HG02623 (cell line): ENCODE measurements at regions not wholly inside any gene's neighbourhood (a gene's known extent, or its start where the extent isn't known, plus 50 kb on each side); places are given as distances from the start of the nearest gene placed in this dataset.

Experiments
- ATAC-seq: cut with Tn5 transposase; IDR thresholded peaks from one replicate; pipeline ENCODE4 v1.9.1; 2021; ENCODE audit warnings: moderate library complexity; ENCODE audit not compliant: unreplicated experiment

DNA sequence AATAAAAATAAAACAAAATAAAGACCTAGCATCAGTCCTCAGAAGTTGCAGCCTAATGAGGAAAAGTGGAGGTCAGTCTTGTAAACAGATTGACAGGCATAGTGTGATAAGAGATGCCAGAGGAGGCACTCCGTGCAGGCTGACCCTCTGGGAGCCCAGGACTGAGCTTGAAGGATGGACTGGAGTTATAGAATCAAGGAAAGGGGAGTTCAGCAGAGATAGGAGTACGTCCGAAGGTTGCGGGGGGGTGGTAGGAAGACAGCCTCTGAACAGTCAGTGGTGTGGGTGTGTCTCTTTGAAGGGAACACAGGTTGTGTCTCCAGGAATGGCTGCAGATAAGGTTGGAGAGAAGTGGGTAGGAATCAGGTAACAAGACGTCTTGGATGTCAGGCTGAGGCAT, 126.1 kb upstream of the CPEB4 start:
- ATAC-seq = no peak

DNA sequence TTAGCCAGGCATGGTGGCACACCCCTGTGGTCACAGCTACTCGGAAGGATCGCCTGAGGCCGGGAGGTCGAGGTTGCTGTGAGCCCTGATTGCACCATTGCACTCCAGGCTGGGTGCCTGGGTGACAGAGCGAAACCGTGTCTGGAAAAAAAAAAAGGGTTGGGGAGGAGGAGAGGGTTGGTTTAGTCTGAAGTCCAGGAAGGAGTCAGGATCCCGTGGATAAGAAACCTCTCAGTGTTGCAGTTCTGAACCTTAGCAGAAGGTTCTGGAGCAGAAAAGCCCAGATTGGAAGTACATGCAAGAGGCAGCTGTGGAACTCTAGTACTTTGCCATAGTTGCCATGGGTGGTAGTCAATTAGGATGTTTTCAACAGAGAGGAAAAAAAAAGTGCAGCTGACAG, 125.2 kb upstream of the CPEB4 start:
- ATAC-seq = no peak

DNA sequence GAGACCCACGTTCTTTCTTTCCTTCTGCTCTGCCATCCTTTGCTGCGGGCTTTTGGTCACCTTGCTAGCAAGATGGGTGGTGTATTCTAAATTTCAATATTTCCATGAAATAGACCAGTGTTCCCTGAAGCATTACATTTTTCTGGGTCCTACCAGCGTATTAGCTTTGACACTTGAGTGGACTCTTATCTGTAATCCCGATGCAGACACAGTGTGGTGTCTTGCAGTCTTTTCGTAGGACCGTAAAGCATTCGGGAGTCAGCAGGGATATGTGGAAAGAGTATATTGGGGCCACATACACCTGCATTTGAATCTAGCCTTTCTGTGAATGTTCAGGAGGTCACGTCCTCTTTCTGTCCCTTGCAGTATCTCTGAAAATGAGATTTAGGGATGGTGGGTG, 124.7 kb upstream of the CPEB4 start:
- no peak for ATAC-seq

DNA sequence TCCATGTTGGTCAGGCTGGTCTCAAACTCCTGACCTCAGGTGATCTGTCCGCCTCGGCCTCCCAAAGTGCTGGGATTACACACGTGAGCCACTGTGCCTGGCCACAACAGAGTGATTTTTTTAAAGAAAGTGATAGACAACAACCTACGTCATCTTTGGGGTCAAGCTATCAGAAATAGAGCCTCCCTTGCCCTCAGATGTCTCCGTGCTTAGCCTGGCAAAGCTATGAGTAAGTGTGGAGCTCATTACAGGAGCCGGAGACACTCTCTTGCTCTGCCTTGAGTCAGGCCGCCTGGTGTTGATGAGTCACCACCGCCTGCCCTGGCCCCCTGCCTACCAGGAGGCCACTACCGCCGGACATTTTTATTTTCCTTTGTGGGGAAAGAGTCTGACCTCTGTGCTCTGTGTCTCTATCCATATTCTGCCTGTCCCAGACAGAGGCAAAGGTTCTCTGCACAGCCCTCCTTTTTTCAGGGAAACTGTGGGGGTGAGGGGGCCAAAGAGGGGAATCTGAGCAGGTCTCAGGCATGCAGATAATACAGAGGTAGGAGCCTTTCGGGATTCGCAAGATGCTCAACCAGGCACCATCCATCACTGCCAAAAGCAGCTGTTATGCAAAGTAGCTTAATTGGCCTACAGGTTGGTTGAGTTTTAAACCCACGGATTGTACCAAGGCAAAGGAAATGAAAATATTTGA, 123.7 kb upstream of the CPEB4 start:
- ATAC-seq = no peak

DNA sequence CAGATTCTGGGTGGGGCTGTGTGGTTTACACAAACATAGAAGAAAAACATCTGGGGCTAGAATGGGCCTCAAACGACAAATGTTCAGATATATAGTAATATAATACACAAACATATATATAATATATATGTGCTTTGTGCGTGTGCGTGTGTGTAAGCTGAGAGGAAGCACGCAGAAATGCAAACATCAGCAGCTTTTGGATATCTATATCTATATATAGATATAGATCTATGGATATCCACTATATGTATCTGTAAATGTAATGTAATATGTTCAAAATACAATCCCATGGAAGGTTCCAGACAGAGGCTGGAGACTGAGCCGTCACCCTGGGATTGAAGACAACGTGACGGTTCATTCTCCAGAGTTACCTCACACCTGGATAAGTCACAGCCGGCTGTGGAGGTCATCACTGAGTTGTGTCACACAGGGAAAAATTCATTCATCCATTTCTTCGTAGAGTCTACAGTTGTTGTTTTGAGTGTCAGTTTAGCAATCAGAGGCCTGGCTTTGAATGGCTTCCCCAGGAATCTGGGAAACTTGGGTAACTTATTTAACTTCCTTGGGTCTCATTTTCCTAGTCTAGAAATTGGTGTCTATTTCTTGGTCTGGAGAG, 123.0 kb upstream of the CPEB4 start:
- ATAC-seq = no peak

DNA sequence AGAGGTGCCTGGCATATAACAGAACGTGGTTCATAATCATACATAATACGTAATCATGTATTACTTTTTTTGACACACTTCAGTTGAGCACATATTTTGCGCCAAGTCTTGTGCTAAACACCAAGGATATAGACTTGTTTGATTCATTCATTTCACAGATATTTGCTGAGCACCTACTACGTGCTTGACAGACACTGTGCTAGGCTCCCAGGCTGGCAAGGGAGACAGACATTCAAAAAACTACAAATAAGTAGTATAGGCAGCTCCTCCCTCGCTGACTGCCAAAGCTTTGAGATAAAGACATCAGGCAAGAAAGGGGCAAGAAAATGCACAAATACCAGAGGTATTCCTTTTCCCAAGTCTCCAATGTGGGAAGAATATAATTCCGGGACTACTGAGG, 122.5 kb upstream of the CPEB4 start:
- ATAC-seq = no peak

DNA sequence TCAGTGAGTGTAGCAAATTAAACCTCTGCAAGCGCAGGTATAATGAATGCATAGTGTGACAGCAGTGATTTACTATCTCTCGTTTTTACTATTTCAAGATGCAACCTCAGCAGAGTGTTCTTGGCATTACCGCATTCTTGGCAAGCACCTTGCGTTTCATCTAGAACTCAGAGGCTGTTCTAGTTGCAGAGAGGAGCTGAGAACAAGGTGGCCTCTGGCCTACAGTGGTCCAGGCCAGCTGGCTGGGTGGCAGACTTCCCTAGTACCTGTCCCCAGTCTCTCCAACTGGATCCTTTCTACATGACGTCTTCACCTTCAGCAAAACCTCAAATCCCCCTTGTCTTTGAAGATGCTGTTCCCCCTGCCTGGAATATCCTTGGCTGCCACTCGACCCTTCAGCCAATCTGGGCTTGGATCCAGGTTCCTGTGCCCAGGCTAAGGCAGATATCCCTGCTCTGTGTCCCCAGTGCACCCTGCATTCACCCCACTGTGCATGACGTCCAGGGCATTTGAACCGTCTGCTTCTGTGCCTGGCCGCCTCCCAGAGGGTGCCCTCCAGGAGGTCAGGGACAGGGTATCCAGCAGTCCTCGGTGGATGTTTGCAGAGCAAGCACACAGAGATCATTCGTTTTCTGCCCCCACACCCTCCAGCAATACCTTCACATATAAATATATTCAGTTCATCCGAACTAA, 120.4 kb upstream of the CPEB4 start:
- ATAC-seq = no peak

DNA sequence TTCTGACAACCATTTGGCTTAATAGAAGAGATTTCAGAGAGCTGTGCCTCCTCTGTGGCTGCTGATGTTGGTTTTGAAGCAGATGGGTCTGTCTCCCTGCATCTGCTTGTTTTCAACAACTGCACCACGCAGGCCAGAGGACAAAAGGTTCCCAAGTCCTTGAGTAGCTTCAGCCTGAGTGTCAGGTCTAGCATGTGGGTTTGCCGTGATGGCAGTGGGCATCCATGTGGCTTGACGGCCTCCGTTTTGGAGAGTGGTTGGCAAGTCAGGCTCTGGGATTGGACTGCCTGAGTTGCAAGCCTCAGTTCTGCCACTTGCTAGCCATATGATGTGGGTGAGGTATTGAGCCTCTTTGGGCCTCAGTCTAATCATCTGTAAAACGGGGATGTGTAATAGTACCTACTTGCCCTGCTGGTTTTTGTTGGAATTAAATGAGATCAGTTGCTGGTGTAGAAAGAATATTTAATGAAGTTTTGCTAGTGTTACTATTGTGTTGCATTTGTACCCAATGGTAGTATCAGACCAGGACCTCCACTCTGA, 119.8 kb upstream of the CPEB4 start:
- ATAC-seq = no peak

DNA sequence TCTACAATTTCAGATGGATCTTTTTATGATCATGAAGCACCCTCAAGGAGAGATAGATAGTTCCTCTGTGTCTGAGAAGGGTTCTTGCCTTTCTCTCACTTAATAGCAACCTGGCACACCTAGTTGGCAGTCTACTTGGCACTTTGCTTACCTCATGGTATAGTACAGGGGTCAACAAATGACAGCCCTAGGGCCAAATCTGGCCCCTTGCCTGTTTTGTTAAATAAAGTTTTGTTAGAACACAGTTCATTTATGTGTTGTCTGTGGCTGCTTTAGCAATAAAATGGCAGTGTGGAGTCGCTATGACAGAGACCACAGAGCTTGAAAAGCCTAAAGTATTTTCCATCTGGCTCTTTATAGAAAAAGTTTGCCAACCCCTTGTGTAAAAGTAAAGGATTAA, 119.3 kb upstream of the CPEB4 start:
- ATAC-seq = no peak

DNA sequence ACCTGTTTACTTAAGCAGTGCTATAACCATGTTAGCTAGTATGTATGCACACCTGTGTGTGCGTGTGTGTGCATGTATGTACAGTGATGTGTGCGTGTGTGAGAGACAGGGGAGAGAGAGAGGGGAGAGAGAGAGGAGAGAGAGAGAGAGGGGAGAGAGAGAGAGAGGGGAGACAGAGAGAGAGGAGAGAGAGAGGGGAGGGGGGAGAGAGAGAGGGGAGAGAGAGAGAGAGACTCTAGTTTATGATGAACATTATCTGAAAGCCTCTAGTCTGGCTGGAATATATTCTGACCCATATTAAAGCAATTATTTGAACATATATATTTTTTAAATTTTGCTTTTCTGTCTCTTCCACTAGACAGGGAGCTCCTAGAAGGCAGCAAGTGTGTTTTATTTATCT, 117.5 kb upstream of the CPEB4 start:
- no peak for ATAC-seq

DNA sequence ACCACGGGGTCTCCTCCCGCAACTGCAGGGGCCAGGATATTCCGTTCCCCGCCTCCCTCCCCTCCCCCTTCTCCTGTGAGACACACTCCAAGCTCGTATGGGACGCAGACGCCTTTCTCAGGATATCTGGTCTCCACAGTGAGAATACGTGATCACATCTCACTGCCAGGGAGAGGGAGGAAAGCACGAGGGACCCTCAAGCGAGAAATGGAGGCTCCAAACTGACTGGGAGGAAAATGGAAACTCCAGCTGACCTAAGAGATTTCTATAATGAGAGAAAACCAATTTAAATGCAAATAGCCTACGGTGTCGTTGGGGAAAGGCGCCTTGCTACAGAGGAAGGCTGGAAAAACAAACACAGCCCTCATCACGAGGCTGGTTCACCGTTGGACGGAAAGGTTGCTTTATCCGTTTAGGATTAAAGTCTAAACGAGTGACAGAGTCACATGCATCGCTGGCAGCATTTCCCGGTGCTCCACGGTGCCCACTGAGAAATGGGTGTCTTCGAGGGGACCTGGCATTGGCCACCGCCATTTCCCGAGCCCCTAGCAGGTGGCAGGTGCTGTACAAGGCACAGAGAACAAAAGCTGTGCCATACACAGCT, 116.9 kb upstream of the CPEB4 start:
- ATAC-seq = no peak

DNA sequence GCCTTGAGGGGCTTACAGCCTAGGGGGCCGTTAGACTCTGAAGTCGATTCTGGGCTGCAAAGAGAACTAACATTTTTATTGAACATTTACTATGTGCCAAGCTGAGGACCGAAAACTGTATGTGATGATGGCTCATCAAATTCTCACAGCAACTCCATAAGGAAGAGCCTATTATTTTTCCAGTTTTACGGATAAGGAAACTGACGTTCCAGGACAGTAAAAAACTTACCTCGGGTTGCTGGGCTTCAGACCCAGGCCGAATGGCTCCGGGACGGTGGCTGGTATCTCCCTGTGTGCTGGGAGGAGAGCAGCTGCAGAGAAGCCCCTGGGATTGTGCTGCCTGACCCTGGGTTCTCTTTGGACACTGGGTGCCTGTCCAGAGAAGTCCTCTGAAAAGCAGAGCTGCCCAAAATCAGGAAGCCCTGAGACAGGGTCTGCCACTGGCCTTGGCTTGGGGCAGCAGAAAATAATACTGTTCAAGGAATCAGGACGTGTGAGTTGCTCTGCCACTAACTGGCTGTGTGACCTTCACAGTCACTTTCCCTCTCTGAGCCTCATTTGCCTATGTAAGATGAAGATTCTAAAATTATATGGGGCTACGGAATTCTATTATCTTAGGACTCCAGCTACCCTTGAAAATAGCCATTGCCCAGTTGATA, 116.3 kb upstream of the CPEB4 start:
- ATAC-seq = no peak

DNA sequence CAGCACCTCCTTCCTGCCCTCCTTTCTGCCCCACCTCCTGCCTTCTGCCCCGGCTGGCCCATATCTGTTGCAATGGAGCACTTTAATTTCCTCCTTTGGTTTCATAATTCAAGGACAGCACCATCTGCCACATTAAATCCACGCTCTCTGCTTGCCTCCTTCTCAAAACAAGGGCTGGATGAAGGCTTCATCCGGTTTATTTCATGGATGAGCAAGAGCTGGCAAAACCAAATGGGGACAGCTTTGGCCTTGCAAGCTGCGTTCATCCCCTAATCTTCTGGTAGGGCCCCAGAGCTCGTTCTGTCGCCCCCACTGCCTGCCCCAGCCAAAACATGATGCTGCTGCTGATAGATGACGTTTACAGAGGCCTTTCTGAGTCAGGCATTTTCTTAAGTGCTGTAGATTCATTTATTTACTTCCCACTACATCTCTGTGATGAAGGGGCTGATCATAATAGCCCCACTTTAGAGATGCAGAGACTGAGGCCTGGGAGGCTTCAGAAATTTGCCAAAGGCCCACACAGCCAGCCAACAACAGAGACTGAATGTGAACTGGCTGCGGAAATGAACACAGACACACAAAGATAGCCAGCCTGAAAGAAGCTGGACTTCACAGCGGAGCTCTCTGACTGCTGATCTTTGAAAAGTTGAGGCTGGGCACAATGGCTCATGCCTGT, 115.6 kb upstream of the CPEB4 start:
- no peak for ATAC-seq

DNA sequence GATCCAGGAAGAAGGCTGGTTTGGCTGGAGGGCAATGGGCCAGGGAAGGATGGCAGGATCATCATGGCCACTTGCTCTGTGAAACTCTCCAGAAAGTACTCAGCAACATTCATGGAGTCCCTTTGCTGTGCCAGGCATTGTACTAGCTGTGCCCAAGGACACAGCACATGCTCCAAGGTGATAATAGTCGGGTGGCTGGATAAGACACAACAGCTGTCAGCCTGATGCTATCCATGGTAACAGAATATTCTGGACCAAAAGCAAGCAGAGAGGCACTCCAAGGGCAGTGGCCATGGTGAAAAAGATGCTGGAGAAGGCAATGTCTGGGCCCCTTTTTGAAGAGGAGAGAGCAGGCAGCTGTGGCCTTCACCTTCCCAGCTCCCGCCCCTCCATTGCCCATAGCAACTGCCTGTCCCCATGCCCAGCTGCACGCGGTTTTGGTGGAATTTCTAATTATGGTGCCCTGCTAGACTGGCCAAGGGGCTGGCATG, 113.8 kb upstream of the CPEB4 start:
- ATAC-seq = no peak

DNA sequence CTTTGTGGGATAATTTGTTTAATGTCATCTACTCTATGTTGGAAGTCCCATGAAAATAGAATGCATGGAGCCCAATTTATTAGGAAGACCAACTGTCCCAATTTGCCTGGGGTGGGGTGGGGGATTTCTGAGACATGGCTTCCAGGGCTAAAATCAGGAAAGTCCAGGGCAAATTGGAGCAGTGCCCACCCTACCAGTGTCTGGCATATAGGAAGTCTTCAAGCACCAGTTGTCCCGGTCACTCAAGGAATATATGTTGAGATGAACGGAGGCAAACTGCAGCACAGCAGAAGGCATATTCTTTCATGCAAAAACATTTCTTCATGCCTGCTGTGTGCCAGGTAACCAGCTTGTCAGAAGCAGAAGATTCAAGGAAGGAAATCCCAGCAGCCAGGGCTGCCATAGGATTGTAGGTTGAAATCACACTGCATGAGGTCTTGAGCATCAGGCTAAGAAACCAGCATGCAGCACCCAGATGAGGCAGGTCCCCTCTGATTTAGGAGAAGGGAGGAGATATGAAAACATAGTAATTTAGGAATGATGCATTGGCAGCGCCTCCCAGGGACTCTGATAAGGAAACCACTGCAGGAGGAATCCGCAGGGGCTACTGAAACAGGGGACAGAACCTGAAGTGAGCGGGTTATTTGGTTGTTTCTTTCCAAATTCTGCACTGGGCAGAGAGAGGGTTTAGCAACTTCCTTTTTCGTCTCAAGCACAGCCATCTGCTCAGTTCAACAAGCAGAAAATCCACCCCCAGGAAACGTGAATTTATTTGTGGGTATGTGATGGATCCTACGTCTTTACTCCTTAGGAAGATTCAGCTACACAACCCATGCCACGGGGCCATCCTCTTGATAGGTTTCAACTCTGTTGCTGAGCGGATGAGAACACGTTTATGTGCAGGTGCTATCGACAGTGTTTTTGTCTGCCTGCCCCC, 112.6 kb upstream of the CPEB4 start:
- no peak for ATAC-seq

DNA sequence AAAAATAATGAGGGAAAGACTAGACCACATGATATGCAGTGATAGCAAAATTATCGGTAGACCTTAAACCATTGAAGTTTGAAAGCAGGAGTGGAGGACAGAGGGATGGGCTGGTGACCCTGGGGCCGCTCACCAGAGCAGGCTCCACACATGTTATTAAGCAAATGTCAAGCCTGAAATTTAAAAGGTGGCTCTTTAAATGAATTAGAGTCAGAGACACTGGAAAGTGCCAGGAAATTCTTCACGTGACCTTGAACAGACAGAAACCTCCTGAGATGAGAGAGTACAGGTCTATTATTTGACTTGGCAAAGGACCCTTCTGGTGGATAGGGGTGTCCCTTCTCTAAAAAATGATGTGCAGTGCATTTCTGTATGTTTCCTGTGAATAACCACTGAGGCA, 111.0 kb upstream of the CPEB4 start:
- ATAC-seq = no peak

DNA sequence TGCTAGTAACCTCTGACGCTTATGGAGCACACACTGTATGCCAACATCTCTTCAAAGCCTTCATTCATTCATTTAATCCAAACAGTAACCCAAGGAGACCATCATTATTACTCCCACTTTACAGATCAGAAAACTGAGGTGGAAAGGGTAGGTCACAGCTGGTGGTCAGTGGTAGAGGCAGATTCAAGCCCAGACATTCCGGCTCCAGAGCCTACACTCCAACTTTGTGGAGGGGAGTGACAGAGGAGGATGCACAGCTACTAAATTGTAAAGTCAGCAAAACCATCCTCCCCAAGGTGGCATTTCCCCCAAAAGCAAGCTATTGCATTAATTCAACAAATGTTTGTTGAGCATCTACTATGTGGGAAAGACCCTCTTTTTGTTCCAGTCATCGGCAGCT, 110.5 kb upstream of the CPEB4 start:
- ATAC-seq = no peak

DNA sequence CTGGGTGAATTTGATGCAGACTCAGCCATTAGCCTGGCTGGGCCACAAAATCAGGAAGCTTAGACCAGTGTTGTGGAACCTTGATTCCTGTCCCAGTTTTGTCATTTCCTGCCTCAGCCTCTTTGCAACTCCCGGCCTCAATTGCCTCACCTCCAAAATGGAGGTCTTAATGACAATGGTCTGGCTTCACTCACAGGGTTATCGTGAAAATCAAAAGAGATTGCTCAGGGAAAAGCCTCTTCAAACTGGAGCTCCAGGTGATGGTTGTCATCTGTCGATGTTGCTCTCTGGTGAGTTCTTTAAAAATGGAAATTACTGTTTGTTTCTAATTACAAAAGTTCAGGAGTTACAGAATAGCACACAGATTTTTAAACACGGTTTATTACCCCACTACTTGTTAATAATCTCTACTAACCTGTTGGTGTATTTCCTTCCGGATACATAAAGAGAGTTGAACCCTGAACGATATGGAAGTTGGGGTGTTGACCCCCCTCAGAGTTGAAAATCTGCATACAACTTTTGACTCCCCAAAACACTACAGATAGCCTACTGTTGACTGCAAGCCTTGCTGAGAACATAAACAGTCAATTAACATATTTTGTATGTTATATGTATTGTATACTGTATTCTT, 109.9 kb upstream of the CPEB4 start:
- ATAC-seq = no peak

DNA sequence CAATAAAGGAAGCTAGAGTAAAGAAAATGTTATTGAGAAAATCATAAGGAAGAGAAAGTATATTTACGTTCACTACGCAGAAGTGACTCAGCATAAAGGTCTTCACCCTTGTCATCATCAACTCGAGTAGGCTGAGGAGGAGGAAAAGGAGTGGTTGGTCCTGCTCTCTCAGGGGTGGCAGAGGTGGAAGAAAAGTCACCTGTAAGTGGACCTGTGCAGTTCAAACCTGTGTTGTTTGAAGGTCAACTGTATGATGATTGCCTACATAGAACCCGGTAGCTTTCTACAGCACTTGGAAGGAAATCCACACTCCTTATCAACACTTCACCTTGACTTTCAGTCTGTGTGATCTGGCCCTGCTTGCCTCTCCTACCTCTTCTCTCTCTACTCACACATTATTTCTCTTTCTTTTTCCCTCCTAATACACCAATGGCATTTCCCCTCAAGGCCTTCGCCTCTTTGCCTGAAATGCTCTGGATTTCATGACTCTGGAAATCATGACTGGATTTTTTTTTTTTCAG, 109.3 kb upstream of the CPEB4 start:
- ATAC-seq = no peak
